ENCODE measurements at regions not wholly inside any gene's neighbourhood (a gene's known extent, or its start where the extent isn't known, plus 50 kb on each side); places are given as distances from the start of the nearest gene placed in this dataset.

- H4K20me1 ChIP-seq (ENCODE audit: control insufficient read depth, insufficient read depth, low read depth, low read length): no peaks in the 10 kb centered on the region
- TF ChIP-seq CTCF (IDR thresholded peaks at IDR 0.05; ENCODE audit: low read depth, low read length, poor library complexity, severe bottlenecking) (no peak), EZH2phosphoT487 (IDR thresholded peaks at IDR 0.05; ENCODE audit: borderline replicate concordance, low read length) (no peak)
- no peaks in the 10 kb centered on the region for H3K9me2 ChIP-seq (replicated peaks; ENCODE audit: control insufficient read depth, low read length)
- H3K4me3 ChIP-seq (ENCODE audit: low read length): no peak overlapping the region
- H3K36me3 ChIP-seq (ENCODE audit: control insufficient read depth, low read length): no peaks in the 10 kb centered on the region
- no peak overlapping the region for H3K27ac ChIP-seq (ENCODE audit: low read depth, low read length)
- H3K4me2 ChIP-seq (ENCODE audit: low read length): no peak overlapping the region
- H3K4me1 ChIP-seq (ENCODE audit: control insufficient read depth, low read length): peaks cover 13% of the 10 kb centered on the region
- H3K27me3 ChIP-seq (ENCODE audit: control insufficient read depth, low read length): no peaks in the 10 kb centered on the region
- no peaks in the 10 kb centered on the region for H3K79me2 ChIP-seq (ENCODE audit: control insufficient read depth, low read length)
- no peaks in the 10 kb centered on the region for H3F3A ChIP-seq (ENCODE audit: control insufficient read depth, insufficient read depth)
- H3K9me3 ChIP-seq (ENCODE audit: control insufficient read depth, insufficient read depth, low read length): no peaks in the 10 kb centered on the region
Observed at GRCh38 chr7:20541608-20542349, 73.7 kb upstream of the ABCB5 start.

- H3K27me3 ChIP-seq (ENCODE audit: control insufficient read depth, low read length): no peaks in the 10 kb centered on the region
- H3K9me2 ChIP-seq (replicated peaks; ENCODE audit: control insufficient read depth, low read length): no peaks in the 10 kb centered on the region
- no peaks in the 10 kb centered on the region for H3K9me3 ChIP-seq (ENCODE audit: control insufficient read depth, insufficient read depth, low read length)
- H3F3A ChIP-seq (ENCODE audit: control insufficient read depth, insufficient read depth): no peaks in the 10 kb centered on the region
- H3K79me2 ChIP-seq (ENCODE audit: control insufficient read depth, low read length): no peaks in the 10 kb centered on the region
- H4K20me1 ChIP-seq (ENCODE audit: control insufficient read depth, insufficient read depth, low read depth, low read length): no peaks in the 10 kb centered on the region
- no peak overlapping the region for H3K27ac ChIP-seq (ENCODE audit: low read depth, low read length)
- H3K4me1 ChIP-seq (ENCODE audit: control insufficient read depth, low read length): peaks cover 13% of the 10 kb centered on the region
- no peak overlapping the region for H3K4me2 ChIP-seq (ENCODE audit: low read length)
- no peak for TF ChIP-seq EZH2phosphoT487 (IDR thresholded peaks at IDR 0.05; ENCODE audit: borderline replicate concordance, low read length)
- TF ChIP-seq CTCF (IDR thresholded peaks at IDR 0.05; ENCODE audit: low read depth, low read length, poor library complexity, severe bottlenecking): no peak
- H3K4me3 ChIP-seq (ENCODE audit: low read length): no peak overlapping the region
- H3K36me3 ChIP-seq (ENCODE audit: control insufficient read depth, low read length): no peaks in the 10 kb centered on the region
Observed at GRCh38 chr7:20542594-20542993, 72.9 kb upstream of the ABCB5 start.

- Histone ChIP-seq H3K4me2 (ENCODE audit: low read length) (no peak overlapping the region), H3K4me3 (ENCODE audit: low read length) (no peak overlapping the region), H3K27ac (ENCODE audit: low read depth, low read length) (no peak overlapping the region), H3K79me2 (ENCODE audit: control insufficient read depth, low read length) (no peaks in the 10 kb centered on the region), H3F3A (ENCODE audit: control insufficient read depth, insufficient read depth) (no peaks in the 10 kb centered on the region), H3K9me2 (replicated peaks; ENCODE audit: control insufficient read depth, low read length) (no peaks in the 10 kb centered on the region), H3K27me3 (ENCODE audit: control insufficient read depth, low read length) (no peaks in the 10 kb centered on the region), H3K9me3 (ENCODE audit: control insufficient read depth, insufficient read depth, low read length) (no peaks in the 10 kb centered on the region), H3K4me1 (ENCODE audit: control insufficient read depth, low read length) (peaks cover 13% of the 10 kb centered on the region), H3K36me3 (ENCODE audit: control insufficient read depth, low read length) (no peaks in the 10 kb centered on the region), H4K20me1 (ENCODE audit: control insufficient read depth, insufficient read depth, low read depth, low read length) (no peaks in the 10 kb centered on the region)
- TF ChIP-seq EZH2phosphoT487 (IDR thresholded peaks at IDR 0.05; ENCODE audit: borderline replicate concordance, low read length): no peak
- no peak for TF ChIP-seq CTCF (IDR thresholded peaks at IDR 0.05; ENCODE audit: low read depth, low read length, poor library complexity, severe bottlenecking)
Observed at GRCh38 chr7:20543500-20543899, 72.0 kb upstream of the ABCB5 start.

Measured in DOHH2 (cell line).